ENCODE measurements at regions not wholly inside any gene's neighbourhood (a gene's known extent, or its start where the extent isn't known, plus 50 kb on each side); places are given as distances from the start of the nearest gene placed in this dataset.

DNA sequence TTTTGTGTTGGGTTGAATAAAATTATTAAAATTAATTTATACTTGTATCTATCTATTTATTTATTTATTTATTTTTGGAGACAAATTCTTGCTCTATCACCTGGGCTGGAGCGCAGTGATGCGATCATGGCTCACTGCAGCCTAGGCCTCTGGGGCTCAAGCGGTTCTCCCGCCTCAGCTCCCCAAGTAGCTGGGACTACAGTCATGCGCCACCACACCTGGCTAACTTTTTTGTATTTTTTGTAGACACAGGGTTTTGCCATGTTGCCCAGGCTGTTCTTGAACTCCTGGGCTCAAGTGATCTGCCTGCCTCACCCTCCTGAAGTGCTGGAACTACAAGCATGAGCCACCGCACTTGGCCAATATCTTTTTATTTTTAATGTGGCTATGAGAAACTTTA is 134.7 kb upstream of the SPDL1 start:
- no peak for DNase-seq (ENCODE audit: low read depth)

DNA sequence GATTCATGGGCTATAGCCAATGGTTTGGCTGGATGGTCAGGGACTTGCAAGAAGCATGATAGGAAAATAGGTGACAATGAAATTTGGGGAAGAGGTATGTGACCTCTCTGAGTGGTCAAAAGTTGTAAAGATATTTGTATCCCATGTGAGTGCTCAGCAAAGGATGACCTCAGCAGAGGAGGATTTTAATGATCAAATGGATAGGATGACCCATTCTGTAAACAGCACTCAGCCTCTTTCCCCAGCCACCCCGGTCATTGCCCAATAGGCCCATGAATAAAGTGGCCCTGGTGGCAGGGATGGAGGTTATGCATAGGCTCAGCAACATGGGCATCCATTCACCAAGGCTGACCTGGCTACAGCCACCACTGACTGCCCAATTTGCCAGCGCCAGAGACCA is 138.4 kb upstream of the SPDL1 start:
- DNase-seq (ENCODE audit: low read depth), result no peak

DNA sequence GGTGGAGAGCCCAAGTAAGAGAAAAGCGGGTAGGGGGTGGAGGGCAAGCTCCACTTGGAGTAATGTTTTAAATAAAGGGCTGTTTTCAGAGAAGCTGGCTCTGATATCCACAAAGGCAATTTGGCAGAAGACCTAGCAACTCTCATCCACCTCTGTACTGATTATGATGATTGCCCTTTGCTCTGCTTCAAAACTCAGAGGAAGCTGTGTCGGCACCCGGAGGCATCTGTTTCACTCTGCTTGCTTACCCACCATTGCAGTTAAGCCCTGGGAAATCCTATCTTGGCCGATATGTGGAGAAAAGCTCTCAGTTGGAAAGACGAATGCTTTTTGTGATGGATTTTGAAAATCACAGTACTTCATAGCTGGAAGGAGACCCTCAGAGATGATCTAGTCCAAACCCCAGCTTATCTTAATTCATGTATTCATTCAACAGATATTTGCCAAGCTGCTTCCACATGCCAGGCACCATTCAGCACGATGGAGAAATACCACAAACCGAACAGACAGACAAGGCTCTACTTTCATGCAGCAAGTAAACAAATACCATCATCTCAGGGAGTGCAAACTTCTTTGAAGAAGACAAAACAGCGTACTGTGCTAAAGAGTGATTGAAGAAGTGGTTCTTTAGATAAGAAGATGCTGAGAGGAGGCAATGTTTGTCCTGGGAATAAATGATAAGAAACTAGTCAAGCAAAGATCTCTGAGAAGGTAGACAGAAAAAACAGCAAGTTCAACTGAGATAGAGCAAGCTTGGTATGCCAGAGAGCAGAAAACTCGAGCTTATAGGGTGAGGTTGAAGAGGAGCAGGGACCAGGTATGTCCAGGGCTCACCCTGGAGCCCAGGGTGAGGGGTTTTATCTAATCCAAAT is 140.4 kb upstream of the SPDL1 start:
- no peak for DNase-seq (ENCODE audit: low read depth)

DNA sequence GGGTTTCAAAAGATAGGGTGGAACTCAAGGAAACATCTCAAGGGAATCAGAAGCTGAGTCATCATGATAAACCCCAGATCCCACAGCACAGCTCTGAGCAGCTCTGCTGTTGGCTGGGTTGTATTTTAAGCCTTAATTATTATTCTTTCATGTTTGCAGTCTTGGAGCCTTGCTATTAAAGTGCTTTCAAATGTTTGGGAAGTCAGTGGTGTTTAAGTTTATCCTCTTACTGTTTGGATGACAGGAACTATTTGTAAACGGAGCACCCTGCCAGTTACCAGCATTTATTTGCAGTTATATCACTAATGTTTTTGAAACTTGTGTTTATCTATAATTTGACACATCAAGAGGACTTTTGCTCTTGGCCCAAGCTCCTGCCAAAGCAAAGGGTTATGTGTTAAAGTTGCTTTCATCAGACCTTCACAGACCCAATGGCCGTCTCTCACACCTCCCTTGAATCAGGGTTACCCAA is 141.1 kb upstream of the SPDL1 start:
- peak; percentile 3 for DNase-seq (ENCODE audit: low read depth)

DNA sequence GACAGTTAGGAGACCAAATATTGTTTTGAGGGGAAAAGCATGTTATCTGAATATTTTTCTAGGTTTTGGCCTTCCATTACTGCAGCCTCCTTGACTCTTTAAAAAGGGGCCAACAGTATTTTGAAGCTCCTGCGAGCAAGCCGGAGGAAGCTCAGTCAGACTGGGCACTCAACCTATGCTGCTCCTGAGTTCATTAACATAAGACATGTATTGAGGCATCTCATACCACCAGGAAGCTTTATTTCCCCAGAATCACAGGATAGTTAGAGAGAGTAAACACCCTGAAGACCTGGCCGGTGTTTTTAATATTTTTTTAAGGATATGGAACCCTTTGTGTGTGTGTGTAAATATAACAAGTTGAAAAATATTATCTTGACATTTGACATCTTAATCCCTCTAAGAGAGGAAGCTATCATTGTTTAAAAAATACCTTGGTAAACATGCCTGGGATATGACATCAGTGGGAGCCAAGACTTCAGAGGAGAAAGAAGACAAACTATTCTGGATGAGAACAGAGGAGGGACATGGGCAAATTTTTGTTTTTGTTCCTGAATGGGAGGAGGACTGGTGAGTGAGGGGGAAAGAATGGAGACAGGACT is 139.3 kb upstream of the SLIT3 start:
- no peak for DNase-seq (ENCODE audit: low read depth)

DNA sequence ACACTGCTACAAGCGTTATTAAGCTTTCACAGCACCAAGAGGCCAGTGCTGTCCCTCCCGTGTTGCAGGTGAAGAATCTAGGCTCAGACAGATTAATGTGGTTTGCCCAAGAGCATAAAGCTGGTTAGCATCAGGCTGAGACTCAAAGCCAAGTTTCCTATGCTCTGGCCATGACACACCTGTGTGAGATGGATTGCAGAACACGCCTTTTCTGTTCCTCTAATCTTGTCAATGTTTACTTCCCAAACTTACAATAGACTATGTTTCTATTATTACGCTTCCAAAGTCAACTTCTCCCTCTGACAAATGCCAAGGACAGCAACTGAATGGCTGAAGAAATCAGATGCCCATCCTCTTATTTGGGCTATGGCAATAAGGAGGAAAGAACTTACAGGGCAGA is 138.4 kb upstream of the SLIT3 start:
- no peak for DNase-seq (ENCODE audit: low read depth)

DNA sequence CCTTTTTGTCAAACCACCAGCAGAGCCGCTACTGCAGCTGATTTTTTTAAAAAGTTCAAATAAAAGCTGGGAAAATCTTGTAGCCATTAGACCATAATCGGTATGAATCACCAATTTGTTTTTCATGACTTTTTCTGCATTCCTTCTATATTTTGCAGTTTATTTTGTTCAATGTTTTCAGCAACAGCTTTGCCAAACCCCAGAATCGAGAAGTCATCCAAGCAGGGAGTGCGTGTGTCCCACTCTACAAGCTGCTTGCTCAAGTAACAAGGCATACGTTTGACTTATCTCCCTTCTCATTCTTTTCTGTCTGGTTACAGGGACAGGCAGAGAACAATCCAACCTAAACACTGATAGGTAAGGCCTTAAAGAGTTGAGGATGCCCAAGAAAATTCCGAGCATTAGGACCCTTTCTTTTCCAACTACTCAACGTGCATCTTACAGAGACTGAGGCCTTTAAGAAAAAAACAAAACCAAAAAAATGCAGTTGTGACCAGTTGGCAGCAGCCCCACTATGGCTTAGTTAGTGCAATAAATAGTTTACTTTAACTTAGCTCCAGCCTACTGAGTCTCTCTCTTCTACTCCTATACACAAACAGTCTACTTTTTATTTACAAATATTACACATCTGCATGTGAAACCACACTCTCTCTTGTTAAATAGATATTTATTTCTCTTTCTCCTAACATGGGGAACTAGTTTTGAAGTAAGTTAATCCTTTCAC is 134.7 kb upstream of the SLIT3 start:
- peak; percentile 29 for DNase-seq (ENCODE audit: low read depth)

DNA sequence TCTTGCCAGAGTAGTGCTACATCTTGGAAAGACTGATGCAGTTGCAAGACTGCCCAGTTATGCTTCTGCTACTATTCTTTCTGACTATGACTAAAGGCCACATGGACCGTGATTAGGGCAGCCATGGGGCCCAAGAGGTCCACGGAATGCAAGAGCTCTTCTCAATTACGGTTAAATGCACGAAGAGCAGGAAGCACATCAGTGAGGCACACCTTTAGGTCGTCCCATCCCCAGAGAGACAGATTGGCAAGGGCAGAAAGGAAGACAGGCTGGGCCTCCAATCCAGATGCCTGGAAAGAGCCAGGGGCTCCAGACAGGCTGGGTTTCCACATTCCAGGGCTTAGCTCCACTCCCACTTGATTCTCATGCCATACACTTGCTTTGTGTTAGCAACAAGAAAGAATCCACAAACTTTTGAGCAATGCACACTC is 132.3 kb upstream of the SLIT3 start:
- peak; percentile 14 for DNase-seq (ENCODE audit: low read depth)

DNA sequence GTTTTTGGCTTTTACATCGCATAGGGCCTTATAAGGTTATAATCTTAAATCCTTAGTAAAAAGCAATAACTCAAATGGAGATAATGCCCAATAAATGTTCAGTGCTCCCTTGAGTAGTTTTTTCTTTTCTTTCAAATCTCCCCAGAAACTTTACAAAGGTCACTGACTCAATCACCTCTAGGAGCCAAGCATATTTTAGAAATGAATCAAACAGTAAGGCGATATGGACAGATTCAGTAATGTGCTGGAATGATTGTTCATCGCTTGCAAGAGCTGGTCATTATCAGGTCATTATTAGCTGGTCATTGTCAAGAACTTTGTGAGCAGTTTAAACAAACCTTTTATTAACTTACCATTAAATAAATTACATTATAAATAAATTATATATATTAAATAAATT is 130.4 kb upstream of the SLIT3 start:
- peak; percentile 34 for DNase-seq (ENCODE audit: low read depth)

DNA sequence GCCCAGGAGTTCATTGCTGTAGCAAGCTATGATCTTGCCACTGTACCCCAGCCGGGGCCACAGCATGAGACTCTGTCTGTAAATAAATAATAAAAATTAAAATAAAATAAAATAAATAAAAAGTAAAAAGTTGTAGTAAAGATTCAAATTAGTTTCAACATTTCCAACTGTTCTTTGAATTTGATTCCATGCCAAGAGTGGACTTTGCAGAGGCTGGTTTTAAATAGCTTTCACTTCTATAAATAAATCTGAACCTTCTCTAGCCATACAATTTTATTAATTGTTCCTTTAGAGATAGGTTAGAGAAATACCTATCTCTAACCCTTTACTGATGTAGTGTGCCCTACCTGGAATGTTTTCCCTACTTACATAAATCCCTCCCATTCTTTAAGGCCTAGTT is 129.7 kb upstream of the SLIT3 start:
- DNase-seq (ENCODE audit: low read depth), result peak; percentile 13

DNA sequence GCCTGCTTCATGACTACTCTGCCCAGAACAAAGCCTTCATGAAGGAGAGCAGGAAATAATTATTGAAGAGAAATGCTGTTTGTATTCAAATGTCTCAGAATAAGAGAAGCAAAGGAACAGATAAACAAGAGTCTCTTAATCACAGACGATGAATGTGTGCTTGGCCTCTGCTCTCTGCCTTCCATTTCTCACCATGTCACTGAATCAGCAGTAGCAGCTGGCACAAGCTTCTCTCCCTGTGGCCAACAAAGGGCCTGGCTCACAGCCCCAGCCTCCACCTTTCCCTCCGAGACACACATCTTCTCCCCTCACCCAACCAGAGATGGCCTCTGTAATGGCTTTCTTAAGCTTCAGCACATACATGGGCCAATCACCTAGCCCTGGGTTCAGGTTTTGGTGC is 128.1 kb upstream of the SLIT3 start:
- peak; percentile 9 for DNase-seq (ENCODE audit: low read depth)

DNA sequence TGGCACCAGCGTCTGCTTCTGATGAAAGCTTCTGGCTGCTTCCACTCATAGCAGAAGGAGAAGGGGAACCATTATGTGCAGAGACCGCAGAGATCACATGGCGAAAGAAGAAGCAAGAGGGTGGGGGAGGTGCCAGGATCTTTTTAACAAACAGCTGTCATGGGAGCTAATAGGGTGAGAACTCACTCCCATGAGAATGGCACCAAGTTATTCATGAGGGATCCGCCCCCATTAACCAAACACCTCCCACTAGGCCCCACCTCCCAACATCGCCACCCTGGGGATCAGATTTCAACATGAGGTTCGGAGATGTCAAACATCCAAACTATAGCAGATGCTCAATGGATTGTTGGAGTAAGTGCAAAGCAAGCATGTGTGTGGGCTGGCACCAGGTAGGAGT is 125.8 kb upstream of the SLIT3 start:
- DNase-seq (ENCODE audit: low read depth), result no peak

DNA sequence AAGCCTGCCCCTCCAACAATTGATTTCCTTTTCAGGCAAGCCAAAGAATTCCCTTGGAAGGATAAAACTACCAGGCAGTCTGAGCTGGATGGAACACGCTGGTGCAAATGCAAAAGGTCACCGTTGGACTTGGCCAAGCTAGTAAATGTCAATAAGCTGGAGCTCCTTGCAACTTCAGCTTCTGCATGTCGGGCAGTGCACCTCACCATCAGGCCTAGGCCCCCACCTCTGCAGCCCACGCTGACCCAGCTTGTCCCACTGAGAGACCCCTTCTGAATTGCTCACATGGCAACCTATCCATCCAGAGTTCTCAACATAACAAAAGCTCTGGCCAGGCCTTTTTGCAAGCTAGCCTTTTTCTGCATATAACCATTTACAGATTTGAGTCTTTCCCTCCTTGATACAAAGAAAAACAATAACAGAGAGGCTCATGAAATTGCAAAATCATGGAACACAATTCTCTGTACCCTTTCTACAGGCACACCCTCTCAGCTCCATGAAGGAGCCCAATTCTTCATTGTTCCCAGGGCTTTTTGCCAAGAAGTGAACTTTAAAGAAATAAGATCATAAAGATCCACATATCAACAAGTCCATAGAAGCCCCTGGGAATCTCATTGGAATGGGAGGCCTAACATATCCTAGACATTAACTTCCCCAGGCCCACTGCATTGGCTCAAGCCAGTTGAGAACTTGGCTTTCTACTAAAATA is 123.9 kb upstream of the SLIT3 start:
- no peak for DNase-seq (ENCODE audit: low read depth)

DNA sequence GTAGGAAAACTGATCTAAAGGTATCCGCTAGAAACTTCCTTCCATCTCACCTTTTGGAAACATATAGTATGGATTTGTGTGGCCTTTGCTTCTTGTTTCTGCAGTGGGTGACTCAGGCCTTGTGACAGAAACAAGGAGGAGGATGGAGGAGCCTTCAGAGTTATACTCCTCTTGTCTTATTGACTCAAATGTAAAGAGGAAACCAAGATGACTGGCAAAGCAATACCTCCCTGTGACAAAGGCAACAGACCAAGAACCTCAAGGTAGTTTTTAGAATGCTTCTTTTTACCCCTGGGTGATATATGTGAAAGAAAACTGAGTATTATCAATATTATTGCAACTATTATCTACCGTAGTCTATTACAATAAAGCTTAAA is 123.3 kb upstream of the SLIT3 start:
- no peak for DNase-seq (ENCODE audit: low read depth)

DNA sequence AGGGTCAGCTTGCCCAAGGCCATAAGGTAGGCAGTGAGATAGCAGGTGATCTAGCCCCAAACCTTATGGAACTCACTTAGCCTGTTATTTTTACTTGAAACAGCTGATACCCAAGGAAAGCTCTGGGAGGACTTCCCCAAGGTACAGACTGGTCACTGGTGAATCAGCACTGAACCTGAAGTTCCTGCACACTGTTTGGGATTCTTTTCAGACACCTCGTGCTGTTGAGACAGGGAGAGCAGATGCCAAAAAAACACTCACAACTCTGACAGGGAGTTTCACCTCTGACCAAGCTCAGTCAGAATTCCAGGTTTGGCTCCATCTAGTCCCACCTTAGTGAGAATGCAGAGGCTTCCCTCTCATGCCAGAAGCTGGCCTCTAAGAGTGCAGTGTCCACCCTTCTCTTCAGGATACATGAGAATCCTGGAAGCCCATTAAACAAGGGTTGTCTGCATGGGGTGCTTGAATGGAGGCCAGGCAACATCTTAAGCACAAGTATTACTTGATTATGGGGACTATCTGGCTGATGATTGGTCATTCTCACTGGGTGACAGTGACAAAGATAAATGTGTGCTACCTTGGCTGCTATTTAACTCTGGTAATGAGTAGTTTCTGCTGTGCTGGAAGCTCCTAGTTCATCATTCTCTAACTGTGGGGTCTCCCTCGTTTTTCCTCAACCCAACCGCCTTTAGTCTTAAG is 122.8 kb upstream of the SLIT3 start:
- DNase-seq (ENCODE audit: low read depth), result no peak

DNA sequence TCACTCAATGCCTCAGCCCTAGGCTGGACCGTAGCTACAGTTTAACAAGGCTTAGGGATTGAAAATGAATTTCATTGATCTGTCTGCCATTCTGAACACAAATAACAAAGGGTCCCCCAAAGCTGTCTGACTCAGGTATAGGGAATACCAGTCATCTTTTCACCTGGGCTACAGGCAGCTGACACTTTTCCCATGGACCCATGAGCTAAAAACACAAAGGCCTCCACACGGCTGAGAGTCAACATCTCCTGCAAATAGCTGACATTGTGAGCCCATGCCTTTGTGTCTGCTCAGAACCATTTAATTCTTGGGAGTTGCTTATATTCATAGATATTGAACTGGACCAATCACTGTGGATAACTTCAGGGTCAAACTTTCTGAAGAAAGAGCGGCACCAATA is 121.1 kb upstream of the SLIT3 start:
- DNase-seq (ENCODE audit: low read depth), result no peak

DNA sequence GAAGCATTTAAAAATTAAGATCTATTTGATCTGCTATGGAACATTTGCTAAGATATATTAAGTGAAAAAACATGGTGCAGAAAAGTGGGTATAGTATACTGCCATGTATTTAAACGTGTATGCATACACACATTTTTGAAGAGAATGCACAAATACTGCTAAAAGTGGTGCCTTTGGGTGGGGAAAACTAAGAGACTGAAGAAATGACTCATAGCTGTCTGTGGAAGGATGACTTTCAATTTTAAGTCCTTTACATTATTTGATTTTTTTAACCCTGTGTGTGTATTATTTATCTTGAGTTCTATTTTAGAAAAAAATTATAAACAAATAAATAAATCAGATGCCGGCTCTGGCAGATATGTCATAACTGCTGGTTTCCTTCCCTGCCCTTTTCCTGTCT is 120.7 kb upstream of the SLIT3 start:
- DNase-seq (ENCODE audit: low read depth), result no peak

DNA sequence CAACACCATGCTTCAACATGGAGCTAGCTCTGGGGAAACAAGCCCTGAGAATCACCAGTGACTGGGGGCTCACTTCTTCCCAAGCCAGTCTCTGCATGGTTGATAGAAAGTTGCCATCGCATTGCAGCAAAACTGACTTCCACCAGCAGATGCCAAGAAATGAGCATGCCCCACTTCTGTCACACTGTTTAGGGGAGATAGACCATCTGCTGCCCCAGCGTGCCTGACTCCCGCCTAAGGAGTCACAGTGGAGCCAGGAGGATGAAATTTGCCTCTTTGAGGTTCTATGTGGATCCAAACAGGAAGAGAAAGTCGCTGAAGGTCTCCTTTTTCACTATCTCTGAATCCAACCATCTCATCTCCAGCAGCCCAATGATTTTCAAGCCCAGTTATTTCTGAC is 116.7 kb upstream of the SLIT3 start:
- DNase-seq (ENCODE audit: low read depth), result no peak

DNA sequence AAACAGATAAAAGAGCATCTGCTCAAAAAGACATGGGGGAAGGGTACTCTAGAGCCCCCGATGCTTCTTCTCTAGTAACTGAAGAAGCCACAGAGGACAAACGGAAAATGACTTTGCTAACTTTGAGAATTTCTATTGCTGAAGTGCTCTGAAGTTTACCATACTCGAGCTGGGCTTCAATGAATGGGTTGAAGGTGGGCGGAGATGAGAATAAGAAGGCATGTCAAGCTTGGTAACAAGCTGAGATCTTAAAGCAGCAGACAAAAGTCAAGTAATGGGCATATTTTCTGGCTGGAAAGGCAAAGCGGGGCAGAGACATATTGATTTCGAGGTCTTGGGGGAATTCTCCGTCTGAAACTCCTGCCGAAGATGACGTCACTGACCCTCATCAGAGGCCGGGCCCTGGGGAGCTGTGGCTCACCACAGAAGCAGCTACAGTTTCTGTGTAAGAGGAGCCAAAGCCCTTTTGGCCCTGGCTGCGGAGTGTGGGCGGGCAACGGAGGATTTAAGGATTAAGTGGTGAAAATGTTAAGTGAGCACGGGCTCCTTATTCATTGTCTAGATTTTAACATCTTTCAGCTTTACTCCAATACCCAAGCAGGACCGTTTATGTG is 115.8 kb upstream of the SLIT3 start:
- peak; percentile 50 for DNase-seq (ENCODE audit: low read depth)

DNA sequence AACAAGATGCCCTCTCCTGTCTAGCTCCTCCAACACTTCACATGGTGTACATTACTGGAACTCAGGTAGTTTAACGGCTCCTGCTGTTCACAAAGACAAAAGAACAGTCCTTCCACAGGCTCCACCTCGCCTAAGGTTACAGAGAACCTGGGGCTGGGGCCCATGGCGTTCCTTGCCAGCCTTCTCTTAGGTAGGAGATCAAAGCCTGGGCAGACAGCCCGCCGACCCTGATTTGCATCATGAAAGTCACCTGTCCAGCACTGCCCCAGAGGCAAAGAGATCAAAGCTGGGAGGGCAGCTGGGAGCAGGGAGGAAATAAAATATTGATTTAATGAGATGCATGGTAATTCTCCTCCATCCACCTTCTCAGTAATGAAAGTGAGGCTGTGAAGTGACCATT is 115.0 kb upstream of the SLIT3 start:
- DNase-seq (ENCODE audit: low read depth), result no peak

DNA sequence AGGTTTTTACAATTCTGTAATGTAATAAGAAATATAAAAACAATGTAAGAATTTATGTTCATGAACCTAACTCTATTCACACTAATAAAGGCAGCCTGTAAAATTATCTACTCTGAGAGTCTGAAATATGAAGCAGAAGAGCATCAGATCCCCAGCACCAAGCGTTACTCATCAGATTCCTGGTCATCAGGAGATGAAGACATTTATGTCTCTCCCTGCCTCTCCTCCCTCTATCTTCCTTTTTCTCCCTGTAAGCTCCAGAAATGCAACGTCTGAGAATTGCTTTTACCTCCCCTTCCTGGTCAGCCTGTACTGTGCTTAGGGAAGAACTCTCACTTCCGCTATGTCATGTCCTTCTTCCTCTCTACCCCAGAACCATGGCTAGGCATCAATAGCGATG is 114.4 kb upstream of the SLIT3 start:
- peak; percentile 6 for DNase-seq (ENCODE audit: low read depth)

Data from EH (cell line).